ENCODE measurements at regions not wholly inside any gene's neighbourhood (a gene's known extent, or its start where the extent isn't known, plus 50 kb on each side); places are given as distances from the start of the nearest gene placed in this dataset.

DNA sequence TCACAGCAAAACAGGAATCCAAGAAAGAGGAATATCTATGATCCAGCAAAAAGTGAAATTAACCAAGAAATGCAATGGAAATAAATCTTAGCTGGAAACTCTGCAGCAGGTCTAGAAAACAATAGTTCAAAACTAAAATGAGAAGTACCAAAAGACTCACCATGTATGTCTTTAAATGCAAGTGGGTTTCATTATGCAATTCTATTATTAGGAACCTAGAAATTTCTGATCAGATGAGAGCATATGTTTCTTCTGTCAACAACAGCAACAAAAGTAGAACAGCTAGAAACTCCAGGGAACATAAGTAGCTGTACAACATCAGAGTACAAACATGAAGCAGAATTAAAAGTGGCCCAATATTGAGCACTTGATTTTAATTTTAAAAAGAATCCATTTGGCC lies 304.0 kb downstream of the ARHGAP12 start:
- DNase-seq (ENCODE audit: extremely low spot score): no peak
- CTCF ChIA-PET: no interaction called here
- POLR2A ChIA-PET: no interaction called here
- no peak for TF ChIP-seq CTBP1 (IDR thresholded peaks at IDR 0.05; ENCODE audit: borderline replicate concordance)
- no peak for TF ChIP-seq FOXA1 (IDR thresholded peaks at IDR 0.05)
- TF ChIP-seq FOXM1 (IDR thresholded peaks at IDR 0.05; ENCODE audit: borderline replicate concordance): no peak
- TF ChIP-seq ELF4 (IDR thresholded peaks at IDR 0.05): no peak

GRCh38 chr10:31623947-31624346 lies 304.7 kb downstream of the ARHGAP12 start:
- no peak for DNase-seq (ENCODE audit: extremely low spot score)
- CTCF ChIA-PET: no interaction called here
- no peak for TF ChIP-seq SP1 (IDR thresholded peaks at IDR 0.05)
- no peak for TF ChIP-seq LEF1 (IDR thresholded peaks at IDR 0.05; ENCODE audit: borderline replicate concordance)
- TF ChIP-seq SUZ12 (IDR thresholded peaks at IDR 0.05): no peak
- TF ChIP-seq FOXM1 (IDR thresholded peaks at IDR 0.05; ENCODE audit: borderline replicate concordance): no peak
- no peak for TF ChIP-seq BHLHE40 (IDR thresholded peaks at IDR 0.05; ENCODE audit: borderline replicate concordance)
- TF ChIP-seq L3MBTL2 (conservative IDR thresholded peaks at IDR 0.05): no peak
- no peak for TF ChIP-seq FOXK2 (IDR thresholded peaks at IDR 0.05)
- no peak for TF ChIP-seq ARNT (IDR thresholded peaks at IDR 0.05)
- TF ChIP-seq NFRKB (IDR thresholded peaks at IDR 0.05): no peak
- TF ChIP-seq FOXA1 (IDR thresholded peaks at IDR 0.05): no peak
- TF ChIP-seq, protein P1, sequence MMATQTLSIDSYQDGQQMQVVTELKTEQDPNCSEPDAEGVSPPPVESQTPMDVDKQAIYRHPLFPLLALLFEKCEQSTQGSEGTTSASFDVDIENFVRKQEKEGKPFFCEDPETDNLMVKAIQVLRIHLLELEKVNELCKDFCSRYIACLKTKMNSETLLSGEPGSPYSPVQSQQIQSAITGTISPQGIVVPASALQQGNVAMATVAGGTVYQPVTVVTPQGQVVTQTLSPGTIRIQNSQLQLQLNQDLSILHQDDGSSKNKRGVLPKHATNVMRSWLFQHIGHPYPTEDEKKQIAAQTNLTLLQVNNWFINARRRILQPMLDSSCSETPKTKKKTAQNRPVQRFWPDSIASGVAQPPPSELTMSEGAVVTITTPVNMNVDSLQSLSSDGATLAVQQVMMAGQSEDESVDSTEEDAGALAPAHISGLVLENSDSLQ (IDR thresholded peaks at IDR 0.05): no peak
- TF ChIP-seq ZNF384 (IDR thresholded peaks at IDR 0.05): no peak
- TF ChIP-seq CTBP1 (IDR thresholded peaks at IDR 0.05; ENCODE audit: borderline replicate concordance): no peak
- TF ChIP-seq ELF4 (IDR thresholded peaks at IDR 0.05): no peak
- no peak for TF ChIP-seq TARDBP (IDR thresholded peaks at IDR 0.05)
- no peak for TF ChIP-seq HDGF (IDR thresholded peaks at IDR 0.05; ENCODE audit: borderline replicate concordance)
- POLR2A ChIA-PET: no interaction called here

- TF ChIP-seq ARNT (IDR thresholded peaks at IDR 0.05): no peak
- TF ChIP-seq HDGF (IDR thresholded peaks at IDR 0.05; ENCODE audit: borderline replicate concordance): no peak
- TF ChIP-seq CTBP1 (IDR thresholded peaks at IDR 0.05; ENCODE audit: borderline replicate concordance): no peak
- TF ChIP-seq SUZ12 (IDR thresholded peaks at IDR 0.05): no peak
- no peak for TF ChIP-seq ZNF384 (IDR thresholded peaks at IDR 0.05)
- TF ChIP-seq FOXA1 (IDR thresholded peaks at IDR 0.05): no peak
- TF ChIP-seq NFRKB (IDR thresholded peaks at IDR 0.05): no peak
- no peak for TF ChIP-seq LEF1 (IDR thresholded peaks at IDR 0.05; ENCODE audit: borderline replicate concordance)
- TF ChIP-seq, protein P1 (IDR thresholded peaks at IDR 0.05): no peak
- TF ChIP-seq SP1 (IDR thresholded peaks at IDR 0.05): no peak
- TF ChIP-seq BHLHE40 (IDR thresholded peaks at IDR 0.05; ENCODE audit: borderline replicate concordance): no peak
- no peak for TF ChIP-seq FOXK2 (IDR thresholded peaks at IDR 0.05)
- TF ChIP-seq L3MBTL2 (conservative IDR thresholded peaks at IDR 0.05): no peak
- no peak for TF ChIP-seq TARDBP (IDR thresholded peaks at IDR 0.05)
- TF ChIP-seq ELF4 (IDR thresholded peaks at IDR 0.05): no peak
- TF ChIP-seq FOXM1 (IDR thresholded peaks at IDR 0.05; ENCODE audit: borderline replicate concordance): no peak
- POLR2A ChIA-PET: no interaction called here
- DNase-seq (ENCODE audit: extremely low spot score): no peak
- CTCF ChIA-PET: no interaction called here
Observed at GRCh38 chr10:31623466-31623865, 304.4 kb downstream of the ZEB1 start.

DNA sequence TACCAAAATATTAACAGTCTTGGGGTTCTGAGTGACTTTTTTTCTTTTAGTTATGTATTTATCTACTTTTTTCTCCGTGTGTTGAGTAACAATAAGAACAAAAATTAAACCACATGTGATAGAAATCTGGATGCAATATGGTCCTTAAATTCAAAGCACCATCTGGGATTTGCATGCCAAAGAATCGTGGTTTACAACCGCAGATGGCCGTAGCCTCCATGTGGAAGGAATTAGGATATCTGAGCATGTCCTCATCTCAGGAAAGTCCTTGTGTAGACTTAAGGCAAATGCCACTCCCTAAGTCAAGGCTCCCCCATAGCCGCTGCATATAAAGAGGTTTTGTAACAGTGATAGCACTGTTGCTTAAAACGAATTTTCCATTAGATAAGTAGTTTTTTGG lies 304.0 kb downstream of the ZEB1 start:
- DNase-seq (ENCODE audit: extremely low spot score): no peak
- CTCF ChIA-PET: no interaction called here
- POLR2A ChIA-PET: no interaction called here
- TF ChIP-seq FOXK2 (IDR thresholded peaks at IDR 0.05) (no peak), ZNF384 (IDR thresholded peaks at IDR 0.05) (no peak), TARDBP (IDR thresholded peaks at IDR 0.05) (no peak), NFRKB (IDR thresholded peaks at IDR 0.05) (no peak), SUZ12 (IDR thresholded peaks at IDR 0.05) (no peak), LEF1 (IDR thresholded peaks at IDR 0.05; ENCODE audit: borderline replicate concordance) (no peak), FOXM1 (IDR thresholded peaks at IDR 0.05; ENCODE audit: borderline replicate concordance) (no peak), L3MBTL2 (conservative IDR thresholded peaks at IDR 0.05) (no peak), CTBP1 (IDR thresholded peaks at IDR 0.05; ENCODE audit: borderline replicate concordance) (no peak)

GRCh38 chr10:31621733-31622132 lies 302.7 kb downstream of the ZEB1 start:
- no peak for TF ChIP-seq FOXM1 (IDR thresholded peaks at IDR 0.05; ENCODE audit: borderline replicate concordance)
- TF ChIP-seq SUZ12 (IDR thresholded peaks at IDR 0.05): no peak
- no peak for TF ChIP-seq ELF4 (IDR thresholded peaks at IDR 0.05)
- TF ChIP-seq SP1 (IDR thresholded peaks at IDR 0.05): no peak
- no peak for TF ChIP-seq NFRKB (IDR thresholded peaks at IDR 0.05)
- no peak for TF ChIP-seq HDGF (IDR thresholded peaks at IDR 0.05; ENCODE audit: borderline replicate concordance)
- TF ChIP-seq L3MBTL2 (conservative IDR thresholded peaks at IDR 0.05): no peak
- TF ChIP-seq, protein P1 (IDR thresholded peaks at IDR 0.05): no peak
- no peak for TF ChIP-seq TARDBP (IDR thresholded peaks at IDR 0.05)
- TF ChIP-seq LEF1 (IDR thresholded peaks at IDR 0.05; ENCODE audit: borderline replicate concordance): no peak
- no peak for TF ChIP-seq ZNF384 (IDR thresholded peaks at IDR 0.05)
- TF ChIP-seq FOXA1 (IDR thresholded peaks at IDR 0.05): no peak
- no peak for TF ChIP-seq BHLHE40 (IDR thresholded peaks at IDR 0.05; ENCODE audit: borderline replicate concordance)
- no peak for TF ChIP-seq CTBP1 (IDR thresholded peaks at IDR 0.05; ENCODE audit: borderline replicate concordance)
- no peak for TF ChIP-seq ARNT (IDR thresholded peaks at IDR 0.05)
- TF ChIP-seq FOXK2 (IDR thresholded peaks at IDR 0.05): no peak
- CTCF ChIA-PET: no interaction called here
- POLR2A ChIA-PET: no interaction called here
- DNase-seq (ENCODE audit: extremely low spot score): no peak
